ENCODE measurements at regions not wholly inside any gene's neighbourhood (a gene's known extent, or its start where the extent isn't known, plus 50 kb on each side); places are given as distances from the start of the nearest gene placed in this dataset.
A peak's percentile ranks its signal among the peaks of the same experiment; 100 is the strongest.

GRCh38 chrX:69231903-69232302 lies 66.7 kb upstream of the PJA1 start:
- DNase-seq (ENCODE audit: low read depth in 2 of 3, low spot score in 2 of 3) = no peak

- DNase-seq (ENCODE audit: low read depth in 2 of 3, low spot score in 2 of 3) = no peak
Measured at GRCh38 chrX:69229436-69229835, 64.2 kb upstream of the PJA1 start.

- no peak for DNase-seq (ENCODE audit: low read depth in 2 of 3, low spot score in 2 of 3)
Measured at GRCh38 chrX:69228732-69229131, 63.5 kb upstream of the PJA1 start.

- DNase-seq (ENCODE audit: low read depth in 2 of 3, low spot score in 2 of 3) = no peak
Measured at GRCh38 chrX:69226459-69227158, 61.4 kb upstream of the PJA1 start.

GRCh38 chrX:69222103-69223090 lies 57.1 kb upstream of the PJA1 start:
- DNase-seq (ENCODE audit: low read depth in 2 of 3, low spot score in 2 of 3) = peak; percentile 36 to 67 (median 45)

- DNase-seq (ENCODE audit: low read depth in 2 of 3, low spot score in 2 of 3) = no peak
Measured at GRCh38 chrX:69221239-69222102, 56.2 kb upstream of the PJA1 start.

GRCh38 chrX:69218407-69218997 lies 53.2 kb upstream of the PJA1 start:
- no peak for DNase-seq (ENCODE audit: low read depth in 2 of 3, low spot score in 2 of 3)

- no peak for DNase-seq (ENCODE audit: low read depth in 2 of 3, low spot score in 2 of 3)
Measured at GRCh38 chrX:69216911-69217310, 51.7 kb upstream of the PJA1 start.

- DNase-seq (ENCODE audit: low read depth in 2 of 3, low spot score in 2 of 3) = no peak
Measured at GRCh38 chrX:69216446-69216845, 51.2 kb upstream of the PJA1 start.

- DNase-seq (ENCODE audit: low read depth in 2 of 3, low spot score in 2 of 3) = no peak
Measured at GRCh38 chrX:69215161-69215875, 50.1 kb upstream of the PJA1 start.

Data from activated CD8-positive, alpha-beta memory T cell treated with anti-CD3 and anti-CD28 coated beads for 48 hours (primary cell).